PC-3 (cell line): ENCODE measurements at regions not wholly inside any gene's neighbourhood (a gene's known extent, or its start where the extent isn't known, plus 50 kb on each side); places are given as distances from the start of the nearest gene placed in this dataset.

Experiments used
- ATAC-seq: fragments of 200-7000 bp; cut with Tn5 transposase; 2 replicates; pipeline ENCODE4 v1.9.1; 2020; ENCODE audit warnings: mild to moderate bottlenecking, moderate library complexity
- BruUV-seq: library from RNA; stranded (reverse); fragments of 400-500 nt; replicated peaks from 2 replicates; lab custom pipeline; 2021; lab: Mats Ljungman, UMichigan
- CTCF ChIA-PET: fragments of 300-600 bp; sonication (Branson Sonifier 250); formaldehyde crosslinking; loops from one replicate; lab custom pipeline; 2022; ENCODE audit warnings: antibody characterized with exemption; lab: Charles Lee
- POLR2A ChIA-PET: fragments of 300-600 bp; sonication (Branson Sonifier 250); formaldehyde crosslinking; loops from one replicate; lab custom pipeline; 2022; ENCODE audit warnings: antibody characterized with exemption; ENCODE audit not compliant: unreplicated experiment; lab: Charles Lee
- DNase-seq: peaks from one replicate; pipeline ENCODE4 v3.0.0-alpha.2; 2015
- H2AFZ ChIP-seq: fragments of 300-600 bp; sonication (generic); 2 replicates; pipeline ENCODE4 v1.6.0; 2016; ENCODE audit warnings: antibody characterized with exemption, low read length
- H3F3A ChIP-seq: fragments of 300-600 bp; sonication (generic); one replicate; pipeline ENCODE4 v1.6.0; 2017; ENCODE audit warnings: antibody characterized with exemption, low read length, control low read depth, mild to moderate bottlenecking; ENCODE audit not compliant: unreplicated experiment
- H3K27ac ChIP-seq: fragments of 300-600 bp; sonication (generic); 2 replicates; pipeline ENCODE4 v1.5.1; 2016; ENCODE audit warnings: mild to moderate bottlenecking, low read length
- H3K27me3 ChIP-seq: fragments of 300-600 bp; sonication (generic); 2 replicates; pipeline ENCODE4 v1.6.1; 2016; ENCODE audit warnings: low read length, mixed read lengths
- H3K36me3 ChIP-seq: fragments of 300-600 bp; sonication (generic); 2 replicates; pipeline ENCODE4 v1.6.1; 2016; ENCODE audit warnings: low read depth, mixed run types, low read length, mixed read lengths
- H3K4me1 ChIP-seq: fragments of 300-600 bp; sonication (generic); 2 replicates; pipeline ENCODE4 v1.5.1; 2016; ENCODE audit warnings: low read length; ENCODE audit not compliant: insufficient read depth
- H3K4me2 ChIP-seq: fragments of 300-600 bp; sonication (generic); 2 replicates; pipeline ENCODE4 v1.6.0; 2016; ENCODE audit warnings: low read length
- H3K4me3 ChIP-seq: fragments of 300-600 bp; sonication (generic); 2 replicates; pipeline ENCODE4 v1.5.1; 2016; ENCODE audit warnings: mild to moderate bottlenecking, low read length, mixed read lengths
- H3K79me2 ChIP-seq: fragments of 300-600 bp; sonication (generic); 2 replicates; pipeline ENCODE4 v1.6.1; 2017; ENCODE audit warnings: low read length, mixed read lengths
- H3K9ac ChIP-seq: fragments of 300-600 bp; sonication (generic); 2 replicates; pipeline ENCODE4 v1.6.0; 2016; ENCODE audit warnings: mild to moderate bottlenecking, low read length
- H3K9me2 ChIP-seq: fragments of 300-600 bp; sonication (generic); replicated peaks from 2 replicates; pipeline ENCODE4 v1.6.1; 2016; ENCODE audit warnings: mixed run types, low read length, mixed read lengths
- H3K9me3 ChIP-seq: fragments of 300-600 bp; sonication (generic); 2 replicates; pipeline ENCODE4 v1.6.1; 2016; ENCODE audit warnings: low read length, mixed read lengths
- H4K20me1 ChIP-seq: fragments of 300-600 bp; sonication (generic); 2 replicates; pipeline ENCODE4 v1.6.1; 2016; ENCODE audit warnings: low read length, mixed read lengths
- CTCF ChIP-seq: fragments of 300-600 bp; sonication (generic); conservative IDR thresholded peaks from 2 replicates; pipeline ENCODE4 v1.5.1; 2017; ENCODE audit warnings: antibody characterized with exemption, low read depth, mild to moderate bottlenecking, low read length
- EZH2 ChIP-seq: fragments of 300-600 bp; sonication (generic); IDR thresholded peaks from one replicate; pipeline ENCODE4 v1.6.1; 2017; ENCODE audit warnings: antibody characterized with exemption, mild to moderate bottlenecking, low read length; ENCODE audit not compliant: unreplicated experiment
- EZH2phosphoT487 ChIP-seq: fragments of 300-600 bp; sonication (generic); IDR thresholded peaks from 2 replicates; pipeline ENCODE4 v1.6.1; 2018; ENCODE audit warnings: mild to moderate bottlenecking, antibody characterized with exemption, low read length, borderline replicate concordance
- intact Hi-C: fragments of 100-400 bp; cut with micrococcal nuclease; formaldehyde crosslinking; loops from 2 replicates; pipeline ENCODE4 v1.9.0; 2023

GRCh38 chr13:111491659-111492058, 171.2 kb downstream of the TEX29 start:
- no peak overlapping the region for H3K9ac ChIP-seq
- no TSS peak for BruUV-seq
- CTCF ChIA-PET: no interaction called here
- H3K36me3 ChIP-seq: no peaks in the 10 kb centered on the region
- H3K4me3 ChIP-seq: no peak overlapping the region
- H4K20me1 ChIP-seq: no peaks in the 10 kb centered on the region
- no peak overlapping the region for H2AFZ ChIP-seq
- DNase-seq (no peak), ATAC-seq (no peak)
- no peaks in the 10 kb centered on the region for H3K9me2 ChIP-seq
- no peak overlapping the region for H3K4me2 ChIP-seq
- POLR2A ChIA-PET: no interaction called here
- H3K79me2 ChIP-seq: no peaks in the 10 kb centered on the region
- intact Hi-C loops: no loop called here
- H3K27me3 ChIP-seq: peaks cover 40% of the 10 kb centered on the region; the same call in 1 of the 2 replicates
- TF ChIP-seq EZH2 (no peak), CTCF (no peak), EZH2phosphoT487 (no peak)
- H3K4me1 ChIP-seq: no peaks in the 10 kb centered on the region
- no peaks in the 10 kb centered on the region for H3K9me3 ChIP-seq
- H3K27ac ChIP-seq: no peak overlapping the region
- no peaks in the 10 kb centered on the region for H3F3A ChIP-seq

GRCh38 chr13:111492341-111492950, 172.0 kb downstream of the TEX29 start:
- POLR2A ChIA-PET: no interaction called here
- BruUV-seq: no TSS peak

More at GRCh38 chr13:111492341-111492950, 172.0 kb downstream of the TEX29 start:
- Histone ChIP-seq H3F3A (no peaks in the 10 kb centered on the region), H3K9me3 (no peaks in the 10 kb centered on the region), H4K20me1 (no peaks in the 10 kb centered on the region), H3K4me1 (no peaks in the 10 kb centered on the region), H3K4me2 (no peak overlapping the region), H2AFZ (no peak overlapping the region), H3K27ac (no peak overlapping the region), H3K27me3 (peaks cover 33% of the 10 kb centered on the region; the same call in 1 of the 2 replicates), H3K9me2 (no peaks in the 10 kb centered on the region), H3K36me3 (no peaks in the 10 kb centered on the region), H3K9ac (no peak overlapping the region), H3K4me3 (no peak overlapping the region), H3K79me2 (no peaks in the 10 kb centered on the region)
- no peak for ATAC-seq
- no peak for DNase-seq
- intact Hi-C loops: no loop called here
- no peak for TF ChIP-seq EZH2phosphoT487
- TF ChIP-seq EZH2: no peak
- TF ChIP-seq CTCF: no peak
- CTCF ChIA-PET: no interaction called here
